Left hindlimb (tissue), 1 donor: ENCODE measurements at regions not wholly inside any gene's neighbourhood (a gene's known extent, or its start where the extent isn't known, plus 50 kb on each side); places are given as distances from the start of the nearest gene placed in this dataset.

Source experiments
- DNase-seq: peaks from one replicate; pipeline ENCODE4 v3.0.0-alpha.2; 2018

DNA sequence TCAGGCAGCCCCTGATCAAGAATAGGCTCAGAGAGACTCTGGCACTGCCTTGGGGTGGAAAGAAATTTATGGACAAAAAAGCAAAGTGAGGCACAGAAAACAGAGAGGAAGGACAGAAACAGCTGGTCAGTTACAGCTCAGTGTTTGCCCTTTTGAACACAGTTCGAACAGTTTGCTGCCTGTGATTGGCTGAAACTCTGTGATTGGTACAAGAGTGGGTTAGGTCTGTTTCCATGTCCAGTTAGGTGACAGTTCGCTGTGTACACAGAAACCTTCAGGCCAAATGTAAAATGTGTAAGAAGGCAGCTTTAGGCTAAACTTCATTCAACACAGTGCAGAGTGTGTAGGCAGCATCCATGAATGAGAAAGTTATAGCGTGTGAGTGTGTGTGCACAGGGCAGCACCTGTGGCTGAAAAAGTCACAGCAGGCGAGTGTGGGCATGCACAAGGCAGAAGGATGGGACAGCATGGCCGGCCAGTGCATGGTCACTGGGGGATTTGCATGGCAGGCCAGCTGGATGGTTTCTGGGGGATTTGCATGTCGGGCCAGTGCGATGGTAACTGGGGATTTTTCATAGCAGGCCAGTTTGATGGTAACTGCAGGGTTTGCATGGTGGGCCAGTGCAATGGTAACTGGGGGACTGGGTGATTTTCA, 75.4 kb upstream of the FRMD1 start:
- no peak for DNase-seq

DNA sequence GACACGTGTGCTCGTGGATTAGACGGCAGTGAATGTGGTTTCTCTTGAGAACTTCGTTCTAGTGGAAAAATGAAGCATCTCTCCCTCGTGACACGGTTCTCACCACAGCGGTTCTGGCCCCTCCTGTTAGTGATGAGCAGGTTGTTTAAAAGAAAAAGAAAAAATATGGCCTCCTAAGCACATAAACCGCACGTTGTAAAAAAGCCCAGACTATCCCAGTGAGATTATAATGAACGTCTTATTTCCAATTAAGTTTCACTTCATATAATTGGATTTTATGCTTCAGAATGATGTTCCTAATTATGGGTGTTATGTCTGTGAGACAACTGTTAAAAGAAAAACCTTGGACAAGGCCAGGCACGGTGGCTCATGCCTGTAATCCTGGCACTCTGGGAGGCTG, 74.5 kb upstream of the FRMD1 start:
- no peak for DNase-seq

DNA sequence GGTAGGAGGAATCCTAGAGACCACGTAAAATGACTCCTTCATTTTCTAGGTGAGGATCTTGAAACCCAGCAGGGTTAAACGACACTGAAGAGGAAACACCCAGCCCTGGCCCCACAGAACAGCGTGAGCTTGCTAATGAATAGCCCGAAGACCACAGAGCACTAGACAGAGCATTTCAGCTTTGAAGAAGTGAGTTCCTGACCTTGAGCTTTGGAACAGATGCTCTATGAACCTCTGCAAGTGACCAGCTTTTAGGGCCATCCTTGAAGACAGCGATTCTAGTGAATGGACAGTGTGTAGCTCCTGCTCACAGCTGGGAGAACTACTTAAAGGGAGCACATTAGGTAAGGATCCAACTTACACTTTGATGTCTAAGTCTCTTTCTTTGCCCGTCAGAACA, 74.0 kb upstream of the FRMD1 start:
- no peak for DNase-seq

DNA sequence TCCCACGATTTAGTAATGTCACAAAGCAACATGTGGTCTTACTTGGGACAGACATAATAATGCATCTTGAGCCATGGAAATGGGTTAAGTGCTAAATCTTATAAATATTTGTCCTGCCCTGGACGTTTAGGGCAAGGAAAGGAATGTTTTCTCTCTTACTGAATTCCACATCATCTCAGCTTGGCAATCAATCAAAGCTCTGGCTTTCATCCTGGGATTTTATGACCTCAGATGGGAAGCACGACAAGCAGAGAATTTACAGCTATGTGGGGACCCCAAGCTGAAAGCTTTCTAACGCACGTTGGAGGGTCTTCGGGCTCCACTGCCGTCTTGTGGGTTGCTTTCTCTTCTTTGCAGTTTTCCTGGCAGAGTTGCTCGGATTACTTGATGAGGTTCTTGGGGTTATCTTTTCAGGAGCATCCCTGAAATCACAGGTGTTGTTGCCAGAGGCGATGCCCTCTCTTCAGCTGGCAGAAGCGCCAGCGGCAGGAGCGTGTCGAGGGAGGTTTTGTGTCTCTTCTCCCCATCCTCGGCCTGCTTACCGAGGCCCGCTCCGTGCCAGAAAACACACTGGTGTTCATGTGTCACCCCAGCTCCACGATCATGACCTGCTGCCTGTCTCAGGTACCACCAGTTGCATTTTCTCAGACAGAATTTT, 73.4 kb upstream of the FRMD1 start:
- DNase-seq, result no peak

DNA sequence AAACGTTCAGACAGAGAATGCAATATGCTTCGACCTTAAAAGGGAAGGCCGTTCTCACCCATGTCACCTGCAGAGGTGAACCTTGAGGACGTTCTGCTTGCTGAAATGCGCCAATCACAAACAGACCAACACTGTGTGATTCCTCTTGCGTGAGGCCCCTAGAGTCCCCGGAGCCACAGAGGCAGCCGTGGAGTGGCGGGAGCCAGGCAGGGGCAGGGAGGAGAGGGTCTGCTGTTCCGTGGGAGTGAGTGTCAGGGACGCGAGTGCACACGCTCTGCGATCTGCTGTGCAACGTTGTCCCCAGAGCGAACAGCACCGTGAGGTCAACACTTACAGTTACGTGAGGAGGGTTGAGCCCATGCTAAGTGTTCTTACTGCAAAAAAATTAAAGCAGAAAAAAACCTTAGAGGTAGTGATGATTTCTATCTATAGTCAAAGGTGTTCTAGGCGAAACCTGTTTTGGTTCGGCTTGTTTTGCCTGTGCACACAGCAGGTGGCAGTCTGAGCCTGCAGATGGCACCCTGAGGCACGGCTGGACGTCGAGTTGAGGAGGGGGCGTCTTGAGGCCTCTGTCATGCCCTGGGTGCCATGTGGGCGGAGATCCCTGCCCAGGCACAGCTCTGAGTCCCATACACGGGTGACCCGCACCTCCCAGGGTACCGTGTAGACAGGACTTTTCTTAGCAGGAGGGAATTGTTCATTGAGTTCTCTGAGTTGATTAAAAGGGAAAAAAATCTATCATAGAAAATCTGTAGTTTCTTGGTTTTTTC, 71.7 kb upstream of the FRMD1 start:
- no peak for DNase-seq

DNA sequence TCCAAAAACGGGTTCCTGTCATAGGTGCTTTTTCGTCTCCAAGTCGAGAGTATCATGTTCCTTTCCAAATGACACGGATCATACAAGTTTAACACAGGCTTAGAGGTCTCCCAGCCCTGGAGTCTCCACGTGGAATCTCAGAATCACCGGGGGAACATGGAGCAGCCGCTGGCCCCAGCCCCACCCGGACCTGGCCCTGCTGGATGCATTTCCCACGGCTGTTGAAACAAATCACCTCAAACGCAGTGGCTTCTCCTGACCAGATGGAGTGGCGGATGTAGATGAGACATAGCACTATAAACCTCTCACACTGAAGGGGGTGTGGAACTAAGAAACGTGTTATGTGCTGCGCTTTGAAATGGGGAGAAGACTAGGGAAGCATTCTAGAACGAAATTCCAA, 70.0 kb upstream of the FRMD1 start:
- DNase-seq, result no peak

DNA sequence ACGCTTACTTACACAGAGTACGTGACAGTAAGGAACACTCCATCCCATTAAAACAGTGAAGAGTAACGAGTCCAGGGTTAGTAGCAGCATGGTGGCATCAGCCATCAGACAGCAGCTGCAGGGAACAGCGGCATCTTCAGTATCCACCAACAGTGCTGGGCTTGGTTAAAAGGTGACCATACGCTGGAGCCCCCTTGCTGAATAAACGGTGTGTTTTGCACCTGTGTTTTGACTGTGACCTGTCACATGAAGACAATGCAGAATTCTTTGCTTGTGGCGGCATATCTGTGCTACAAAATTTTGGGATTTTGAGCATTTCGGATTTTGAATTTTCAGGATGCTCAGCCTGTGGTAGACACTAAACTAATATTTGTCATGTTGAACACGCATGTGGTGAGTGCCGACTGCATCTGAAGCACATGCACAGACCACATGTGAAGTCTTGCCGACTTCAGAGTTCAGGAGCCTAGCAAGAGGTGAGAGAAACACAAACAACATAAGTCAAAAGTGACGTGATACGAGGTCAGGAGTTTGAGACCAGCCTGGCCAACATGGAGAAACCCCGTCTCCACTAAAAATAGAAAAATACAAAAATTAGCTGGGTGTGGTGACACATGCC, 69.3 kb upstream of the FRMD1 start:
- no peak for DNase-seq

DNA sequence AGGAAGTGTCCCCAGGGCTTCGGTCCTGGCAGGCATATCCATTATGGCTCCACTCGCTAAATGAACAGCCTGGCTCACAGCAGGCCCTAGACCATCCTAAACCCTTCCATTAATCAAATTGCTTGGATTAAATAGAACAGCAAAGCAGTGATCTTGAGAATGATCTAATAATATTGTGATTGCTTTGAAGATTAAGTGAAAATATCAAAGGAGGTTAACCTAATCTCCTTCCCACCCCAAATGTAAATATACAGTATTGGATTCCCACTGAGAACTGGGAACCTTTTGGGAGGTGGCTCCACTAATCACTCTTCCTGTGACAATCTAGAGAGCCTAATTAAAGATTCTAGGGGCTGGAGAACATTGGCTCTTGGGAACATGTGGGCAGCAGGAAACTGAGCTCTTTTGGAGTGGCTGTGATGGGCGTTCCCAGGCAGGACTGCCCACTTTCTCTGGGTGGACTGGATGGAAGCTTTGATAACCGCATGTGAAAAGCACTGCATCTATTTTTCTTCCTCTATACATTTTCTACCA, 68.3 kb upstream of the FRMD1 start:
- no peak for DNase-seq

DNA sequence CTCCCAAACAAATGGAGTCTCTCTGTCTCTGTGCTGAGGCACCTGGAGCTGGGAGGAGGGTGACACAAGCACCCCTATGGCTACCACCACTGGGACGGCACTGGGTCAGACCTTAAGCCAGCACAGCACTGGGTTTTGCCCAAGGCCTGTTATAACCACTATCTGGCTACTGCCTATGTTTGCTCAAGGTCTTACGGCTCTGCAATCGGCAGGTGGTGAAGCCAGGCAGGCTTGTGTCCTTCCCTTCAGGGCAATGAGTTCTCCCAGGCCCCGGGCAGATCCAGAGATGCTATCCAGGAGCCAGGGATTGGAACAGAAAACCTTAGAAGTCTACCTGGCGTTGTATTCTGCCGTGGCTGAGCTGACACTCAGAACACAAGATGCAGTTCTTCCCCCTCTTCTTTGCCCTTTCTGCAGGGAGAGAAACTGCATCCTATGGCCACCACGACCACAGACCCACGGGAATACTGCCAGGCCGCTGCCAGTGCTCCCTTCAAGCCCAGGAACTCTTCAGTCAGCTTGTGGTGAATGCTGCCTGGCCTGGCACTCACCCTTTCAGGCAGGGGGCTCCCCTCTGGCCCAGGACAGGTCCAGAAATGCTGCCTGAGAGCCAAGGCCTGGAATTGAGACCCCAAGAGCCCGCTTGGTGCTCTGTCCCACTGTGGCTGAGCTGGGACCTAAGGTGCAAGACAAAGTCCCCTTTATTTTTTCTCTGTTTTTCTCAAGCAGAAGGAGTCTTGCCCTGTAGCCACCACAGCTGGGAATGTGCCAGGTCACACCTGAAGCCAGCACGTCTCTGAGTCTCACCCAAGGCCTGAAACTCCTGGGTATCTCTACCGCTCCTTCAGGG, 67.0 kb upstream of the FRMD1 start:
- no peak for DNase-seq

DNA sequence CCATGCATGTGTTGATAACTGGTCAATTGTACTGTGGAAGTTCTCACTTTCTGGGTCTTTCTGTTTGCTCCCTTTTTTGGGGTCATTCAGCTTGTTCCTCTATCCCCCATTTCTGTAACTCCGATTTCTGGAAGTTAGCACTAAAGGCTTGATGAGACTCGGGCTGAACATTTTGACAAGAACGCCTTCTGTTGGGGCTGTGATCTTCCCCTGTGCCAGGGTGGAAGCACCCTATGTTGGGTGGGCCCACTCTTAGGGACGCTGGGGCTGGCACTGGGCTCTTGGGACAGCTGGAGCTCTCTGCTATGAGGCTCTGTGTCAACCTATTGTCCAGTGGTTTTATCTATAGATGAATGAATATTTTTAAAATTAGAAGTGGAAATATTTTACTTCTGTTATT, 60.1 kb upstream of the FRMD1 start:
- DNase-seq, result no peak

DNA sequence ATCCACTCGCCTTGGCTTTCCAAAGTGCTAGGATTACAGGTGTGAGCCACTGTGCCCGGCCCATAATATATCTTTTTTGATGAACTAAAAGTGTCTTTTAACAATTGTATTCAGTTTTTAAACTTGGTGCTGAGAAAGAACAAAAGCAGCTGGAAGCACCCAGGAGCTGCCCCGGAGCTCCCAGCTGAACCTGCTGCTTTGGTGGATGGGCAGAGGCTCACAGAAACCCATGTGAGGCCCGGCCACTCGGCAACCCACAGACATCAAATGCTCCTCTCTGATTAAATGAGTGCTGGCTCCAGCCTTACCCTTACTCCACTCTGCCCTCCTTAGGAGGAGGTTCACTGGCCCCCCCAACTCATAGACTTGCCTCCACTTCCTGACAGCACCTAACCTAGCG, 59.4 kb upstream of the FRMD1 start:
- no peak for DNase-seq

DNA sequence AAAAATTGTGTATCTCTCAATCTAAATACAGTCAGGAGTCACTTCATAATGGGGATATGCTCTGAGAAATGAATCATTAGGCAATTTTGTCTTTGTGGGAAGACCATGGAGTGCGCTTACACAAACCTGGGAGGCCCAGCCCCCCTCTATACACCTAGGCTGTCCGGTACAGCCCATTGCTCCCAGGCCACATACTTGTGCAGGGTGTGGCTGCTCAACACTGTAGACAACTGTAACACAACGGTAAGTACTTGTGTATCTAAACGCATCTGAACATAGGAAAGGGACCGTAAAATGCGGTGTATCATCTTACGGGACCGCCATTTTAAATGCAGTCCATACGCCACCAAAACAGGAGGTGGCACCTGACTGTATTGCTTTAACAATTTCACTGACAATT, 58.0 kb upstream of the FRMD1 start:
- DNase-seq, result no peak

DNA sequence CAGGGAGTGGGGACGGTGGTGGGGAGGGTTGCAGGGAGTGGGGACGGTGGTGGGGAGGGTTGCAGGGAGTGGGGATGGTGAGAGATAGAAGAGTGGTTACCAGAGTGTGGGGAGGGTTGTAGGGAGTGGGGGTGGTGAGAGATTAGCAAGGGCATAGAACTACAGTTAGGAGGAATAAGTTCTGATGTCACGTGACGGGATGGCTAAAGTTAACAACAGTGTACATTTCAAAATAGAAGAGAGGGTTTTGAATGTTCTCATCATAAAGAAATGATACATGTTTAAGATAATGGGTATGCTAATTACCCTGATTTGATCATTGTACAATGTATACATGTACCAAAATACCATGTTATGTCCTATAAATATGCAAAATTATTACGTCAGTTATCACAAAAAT, 57.6 kb upstream of the FRMD1 start:
- DNase-seq, result no peak

DNA sequence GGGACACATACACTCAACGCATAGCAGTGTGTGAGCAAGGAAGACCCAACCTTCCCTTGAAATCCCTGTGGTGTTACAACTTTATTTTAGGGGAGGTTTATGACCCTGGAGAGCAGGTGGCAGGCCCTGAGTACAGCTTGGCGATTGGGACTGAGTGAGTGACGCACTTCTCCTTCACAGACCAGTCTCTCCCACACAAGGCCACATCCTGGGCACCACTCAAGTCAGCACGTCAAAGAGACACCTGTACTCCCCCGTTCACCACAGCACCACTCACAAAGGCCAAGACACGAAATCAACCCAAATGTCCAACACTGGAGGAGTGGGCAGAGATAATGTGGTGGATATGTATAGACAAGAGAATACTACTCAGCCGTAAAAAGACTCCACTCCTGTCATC, 57.0 kb upstream of the FRMD1 start:
- DNase-seq, result no peak

DNA sequence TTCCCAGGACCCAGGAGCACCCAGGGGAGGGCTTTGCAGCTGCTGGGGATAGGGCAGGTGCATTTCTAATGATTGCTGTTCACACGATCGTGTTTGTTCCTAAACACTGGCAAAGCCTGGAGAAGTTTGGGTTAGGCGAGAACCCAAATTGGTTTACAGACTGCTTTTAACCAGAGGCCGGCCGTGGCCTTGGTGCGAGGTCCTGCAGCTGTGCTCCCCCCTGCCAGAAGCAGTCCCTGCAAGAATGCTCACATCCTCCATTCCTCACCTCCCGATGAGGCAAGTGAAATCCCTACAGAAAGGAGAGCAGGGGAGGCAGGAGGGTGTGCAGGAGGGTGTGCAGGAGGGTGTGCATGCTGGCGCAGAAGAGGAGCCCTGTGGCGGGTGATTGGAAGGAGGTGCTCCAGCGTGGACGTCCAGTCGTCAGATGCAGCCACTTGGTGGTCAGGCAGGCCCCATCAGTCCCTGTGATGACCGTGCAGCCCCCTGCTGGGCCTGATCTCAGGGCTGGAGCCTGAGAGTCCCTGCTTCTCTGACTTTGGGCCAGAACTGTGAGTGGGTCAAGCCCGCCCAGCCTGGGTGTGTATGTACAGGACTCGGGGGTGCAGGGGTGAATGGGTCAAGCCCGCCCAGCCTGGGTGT, 55.7 kb upstream of the FRMD1 start:
- DNase-seq, result no peak

DNA sequence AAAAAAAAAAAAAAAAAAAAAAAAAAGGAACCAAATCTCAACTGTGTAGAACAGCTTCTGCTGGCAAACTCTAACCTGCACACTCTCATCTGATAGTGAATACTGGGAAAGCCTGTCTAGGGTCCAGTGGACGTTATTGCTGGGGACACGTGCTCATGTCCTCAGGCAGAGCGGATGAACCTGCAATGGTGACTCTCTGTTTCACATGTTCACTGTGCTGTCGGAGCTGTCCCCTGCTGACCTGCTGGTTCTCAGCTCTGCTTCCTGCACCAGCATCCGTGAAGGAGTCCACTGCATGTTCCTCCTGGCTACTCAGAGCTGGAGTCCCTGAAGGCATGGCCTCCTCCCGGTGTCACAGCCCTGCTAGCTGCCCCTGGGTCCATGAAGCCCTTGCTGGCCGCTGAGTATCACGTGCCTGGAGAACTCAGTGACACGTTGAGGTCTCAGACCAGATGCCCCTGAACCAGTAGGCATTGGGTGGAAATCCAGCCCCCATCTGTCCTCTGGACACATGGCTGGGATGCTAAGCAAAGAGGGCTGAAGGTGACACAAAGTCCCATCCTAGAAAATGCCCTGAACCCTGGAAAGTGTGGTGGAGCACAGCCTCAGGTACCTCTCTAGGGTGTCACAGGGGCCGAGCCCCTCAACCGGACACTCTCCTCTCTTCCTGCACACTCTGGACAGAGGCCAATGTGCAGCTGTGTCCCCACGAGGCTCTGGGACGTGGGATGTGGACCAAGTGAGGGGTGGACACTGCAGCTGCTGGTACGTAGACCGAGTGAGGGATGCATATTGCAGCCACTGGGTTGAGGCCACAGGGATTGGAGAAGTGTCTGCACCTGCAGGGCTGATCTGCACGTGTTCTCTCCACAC, 54.9 kb upstream of the FRMD1 start:
- no peak for DNase-seq

DNA sequence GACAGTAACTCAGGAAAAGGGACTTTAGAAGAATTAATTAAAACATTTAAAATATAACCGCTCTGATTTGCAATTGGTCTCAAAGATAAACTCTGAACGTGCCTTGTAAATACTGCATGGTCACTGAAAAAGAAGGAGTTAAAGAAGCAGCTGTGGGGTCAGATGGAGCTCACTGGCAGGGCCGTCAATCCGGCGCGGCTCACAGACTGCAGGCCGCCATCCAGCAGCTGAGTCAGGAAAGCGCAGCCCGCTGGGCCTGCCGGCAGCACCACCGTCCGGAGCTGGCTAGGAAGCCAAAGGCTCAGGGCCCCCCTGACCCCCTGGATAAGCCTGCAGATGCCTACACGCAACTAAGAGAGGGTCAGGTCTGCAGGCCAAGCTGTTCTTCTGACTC, 54.2 kb upstream of the FRMD1 start:
- DNase-seq, result peak; percentile 55

DNA sequence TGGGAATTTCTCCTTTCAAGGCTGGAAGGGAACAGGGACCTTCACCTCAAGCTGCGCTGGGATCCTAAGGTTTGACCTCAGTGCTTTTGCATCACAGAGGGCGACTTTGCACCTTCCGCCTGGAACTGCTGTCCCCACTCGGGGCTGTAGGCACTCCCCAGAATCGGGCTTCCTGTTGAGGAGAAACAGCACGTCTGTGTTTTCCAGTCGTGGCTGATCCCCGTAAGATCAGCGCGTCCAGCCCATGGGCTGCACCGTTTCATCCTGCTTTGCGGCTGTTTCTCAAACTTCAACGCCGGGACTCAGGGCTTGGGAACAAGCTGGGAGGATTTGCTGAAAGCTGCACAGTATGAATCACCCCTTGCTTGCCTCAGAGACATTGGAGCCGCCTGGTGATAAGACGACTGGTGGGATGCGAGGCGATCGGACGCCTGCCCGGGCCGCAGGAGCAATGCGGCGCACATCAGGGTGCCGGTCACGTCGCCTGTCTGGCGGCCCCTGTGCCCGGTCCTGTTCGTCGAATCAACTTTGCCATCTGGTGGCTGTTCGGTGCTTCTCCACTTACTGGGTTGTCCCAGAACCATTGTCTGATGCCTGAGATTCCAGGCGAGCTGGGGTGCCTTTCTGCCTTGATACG, 53.6 kb upstream of the FRMD1 start:
- DNase-seq, result peak; percentile 71

DNA sequence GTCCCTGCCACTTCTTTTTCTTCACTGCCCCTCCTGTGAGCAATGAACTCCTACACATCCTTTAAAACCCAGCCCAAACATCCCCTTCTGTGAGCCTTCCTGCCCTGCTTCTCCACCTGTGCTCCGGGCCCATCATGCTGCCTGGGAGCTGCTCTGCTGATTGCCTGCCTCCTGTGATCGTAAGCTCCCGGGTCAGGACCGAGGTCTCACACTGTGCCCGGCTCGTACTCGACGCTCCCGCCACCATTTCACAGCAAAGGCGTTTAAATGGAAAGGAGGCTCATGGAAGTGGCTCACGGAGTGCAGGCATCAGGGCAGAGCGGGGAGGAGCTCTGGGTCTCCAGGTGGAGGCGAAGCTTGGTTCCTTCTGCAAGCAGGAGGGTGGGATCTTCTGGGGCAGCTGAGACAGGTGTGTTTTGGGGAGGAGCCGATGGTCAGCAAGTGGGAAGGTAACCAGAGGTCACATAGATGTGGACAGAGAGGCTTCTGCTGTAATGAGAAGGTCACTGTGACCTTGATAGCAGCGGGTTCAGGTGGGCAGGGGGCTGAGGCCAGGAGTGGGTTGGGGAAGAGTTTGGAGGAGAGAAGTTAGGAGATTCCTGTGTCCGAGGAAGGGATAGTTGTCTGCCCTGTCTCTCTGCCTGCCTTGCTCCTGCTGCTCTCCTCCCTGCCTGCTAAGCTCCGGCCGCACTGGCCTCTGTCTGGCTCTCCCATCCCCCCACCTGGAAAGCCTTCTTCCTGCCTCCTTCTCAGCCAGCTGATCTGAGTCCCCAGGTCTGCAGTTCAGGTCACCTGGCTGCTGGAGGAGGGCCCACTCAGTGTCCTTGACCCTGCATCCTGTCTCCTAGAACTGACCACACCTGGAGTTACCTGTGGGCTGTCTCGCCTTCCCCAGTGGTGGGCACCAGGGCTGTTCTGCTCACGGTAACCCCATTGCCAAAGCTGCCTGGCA, 52.7 kb upstream of the FRMD1 start:
- no peak for DNase-seq
